ENCODE measurements at regions not wholly inside any gene's neighbourhood (a gene's known extent, or its start where the extent isn't known, plus 50 kb on each side); places are given as distances from the start of the nearest gene placed in this dataset.
"Not testable (repeated sequence)": the region's sequence is repeated elsewhere in the genome, so short reads cannot be mapped to it uniquely, and the experiment has no call there.

DNA sequence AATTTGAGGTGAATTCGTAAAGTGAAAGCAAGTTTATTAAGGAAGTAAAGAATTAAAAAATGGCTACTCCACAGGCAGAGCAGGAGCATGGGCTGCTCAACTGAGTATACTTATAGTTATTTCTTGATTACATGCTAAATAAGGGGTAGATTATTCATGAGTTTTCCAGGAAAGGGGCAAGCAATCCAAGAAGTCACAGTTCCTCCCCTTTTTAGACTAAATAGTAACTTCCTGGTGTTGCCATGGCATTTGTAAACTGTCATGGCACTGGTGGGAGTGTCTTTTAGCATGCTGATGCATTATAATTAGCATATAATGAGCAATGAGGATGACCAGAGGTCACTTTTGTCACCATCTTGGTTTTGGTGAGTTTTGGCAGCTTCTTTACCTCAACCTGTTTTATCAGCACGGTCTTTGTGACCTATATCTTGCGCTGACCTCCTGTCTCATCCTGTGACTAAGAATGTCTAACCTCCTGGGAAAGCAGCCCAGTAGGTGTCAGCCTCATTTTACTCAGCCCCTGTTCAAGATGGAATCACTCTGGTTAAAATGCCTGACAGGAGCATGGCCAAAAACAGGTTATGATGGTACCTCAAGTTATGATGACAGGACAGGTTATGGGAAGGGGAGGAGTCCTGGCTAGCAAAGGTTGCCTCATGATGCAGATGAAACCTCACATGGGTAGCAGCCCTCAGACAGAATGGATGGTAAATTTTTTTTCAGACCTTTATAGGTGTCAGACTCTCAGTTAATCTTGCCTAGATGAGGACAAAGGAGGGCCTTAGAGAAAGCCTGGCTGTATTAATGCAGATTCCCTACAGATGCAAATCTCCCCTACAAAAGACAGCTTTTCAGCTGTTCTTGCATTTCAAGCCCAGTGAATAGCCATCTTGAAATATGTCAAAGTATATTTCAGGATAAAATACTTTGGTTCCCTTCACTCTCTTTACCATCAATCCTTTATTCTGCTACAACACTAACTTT lies 49.7 kb downstream of the SIPA1L2 start:
- no peak for DNase-seq (ENCODE audit: low spot score)

DNA sequence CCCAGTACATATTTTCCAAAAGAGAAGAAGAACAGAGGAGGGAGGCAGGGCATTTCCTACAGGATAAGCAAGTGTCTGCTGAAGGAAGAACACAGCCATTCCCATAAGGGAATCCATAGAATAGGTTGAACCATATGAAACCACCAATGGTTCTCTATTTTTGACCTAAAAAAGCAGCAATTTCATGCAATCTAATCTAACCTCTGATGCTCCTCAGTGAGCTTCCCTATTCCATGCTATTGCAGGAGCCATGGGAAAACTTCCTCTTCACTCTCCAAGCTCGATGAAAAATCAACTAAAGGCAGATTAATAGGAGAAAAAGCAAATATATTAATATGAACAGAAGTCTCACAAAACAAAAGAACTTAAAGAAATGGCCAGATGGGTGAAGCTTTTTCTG lies 50.5 kb downstream of the SIPA1L2 start:
- DNase-seq (ENCODE audit: low spot score), result no peak

DNA sequence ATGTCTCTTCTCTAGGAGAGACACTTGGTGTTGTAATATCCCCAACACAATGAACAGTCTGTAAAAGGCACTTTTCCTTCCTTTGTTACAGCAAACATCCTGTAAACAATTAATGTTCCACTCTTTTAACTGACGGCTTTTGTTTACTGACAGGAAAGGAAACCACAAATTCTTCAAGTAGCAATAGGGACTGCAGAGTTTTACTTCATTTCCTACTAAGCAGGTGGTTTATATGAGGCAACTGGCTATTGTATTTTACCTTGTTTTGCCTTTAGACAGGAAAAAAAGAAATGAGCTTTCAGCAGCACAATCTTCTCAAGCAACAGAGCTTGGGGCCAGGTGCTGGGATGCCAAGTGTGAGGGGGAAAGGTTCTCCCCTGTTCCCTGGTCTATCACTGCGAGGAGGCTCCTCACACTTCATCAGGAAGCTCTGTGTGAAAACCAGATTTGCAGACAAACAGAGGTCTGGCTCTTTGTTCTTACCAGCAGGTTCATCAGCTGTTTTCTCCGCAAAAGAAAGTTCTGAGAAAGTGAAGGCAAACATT lies 51.2 kb downstream of the SIPA1L2 start:
- DNase-seq (ENCODE audit: low spot score), result no peak

DNA sequence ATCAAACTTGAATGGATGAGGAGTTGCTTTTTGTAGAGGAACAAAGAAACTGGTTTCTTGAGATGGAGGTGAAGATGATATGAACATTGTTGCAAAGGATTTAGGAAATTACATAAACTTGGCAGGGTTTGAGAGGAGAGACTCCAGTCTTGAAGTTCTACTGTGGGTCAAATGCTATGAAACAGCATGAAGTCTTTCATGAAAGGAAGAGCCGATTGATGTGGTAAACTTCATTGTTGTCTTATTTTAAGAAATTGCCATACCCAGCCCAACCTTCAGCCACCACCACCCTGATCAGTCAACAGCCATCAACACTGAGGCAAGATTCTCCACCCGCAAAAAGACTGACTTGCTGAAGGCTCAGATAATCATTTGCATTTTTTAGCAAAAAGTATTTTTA lies 52.2 kb downstream of the SIPA1L2 start:
- DNase-seq (ENCODE audit: low spot score), result no peak

DNA sequence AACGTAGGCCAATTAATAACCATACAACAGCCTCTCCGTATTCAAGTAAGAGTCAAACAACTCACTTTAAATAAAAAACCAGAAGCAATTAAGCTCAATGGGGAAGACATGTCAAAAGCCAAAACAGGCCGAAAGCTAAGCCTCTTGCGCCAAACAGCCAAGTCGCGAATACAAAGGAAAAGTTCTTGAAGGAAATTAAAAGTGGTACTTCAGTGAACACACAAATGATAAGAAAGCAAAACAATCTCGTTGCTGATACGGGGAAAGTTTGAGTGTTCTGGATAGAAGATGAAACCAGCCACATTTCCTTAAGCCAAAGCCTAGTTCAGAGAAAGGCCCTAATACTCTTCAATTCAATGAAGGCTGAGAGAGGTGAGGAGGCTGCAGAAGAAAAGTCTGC lies 53.4 kb downstream of the SIPA1L2 start:
- DNase-seq (ENCODE audit: low spot score), result no peak

DNA sequence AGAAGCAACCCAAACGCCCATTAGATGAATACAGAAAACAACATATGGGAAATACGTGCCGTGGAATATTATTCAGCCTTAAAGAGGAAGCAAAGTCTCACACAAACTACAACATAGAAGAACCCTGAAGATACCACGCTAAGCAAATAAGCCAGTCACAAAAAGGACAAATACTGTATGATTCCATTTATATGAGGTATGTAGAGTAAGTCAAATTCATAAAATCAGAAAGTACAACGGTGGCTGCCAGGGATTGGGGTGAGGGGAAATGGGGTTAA lies 54.2 kb downstream of the SIPA1L2 start:
- DNase-seq (ENCODE audit: low spot score), result no peak

DNA sequence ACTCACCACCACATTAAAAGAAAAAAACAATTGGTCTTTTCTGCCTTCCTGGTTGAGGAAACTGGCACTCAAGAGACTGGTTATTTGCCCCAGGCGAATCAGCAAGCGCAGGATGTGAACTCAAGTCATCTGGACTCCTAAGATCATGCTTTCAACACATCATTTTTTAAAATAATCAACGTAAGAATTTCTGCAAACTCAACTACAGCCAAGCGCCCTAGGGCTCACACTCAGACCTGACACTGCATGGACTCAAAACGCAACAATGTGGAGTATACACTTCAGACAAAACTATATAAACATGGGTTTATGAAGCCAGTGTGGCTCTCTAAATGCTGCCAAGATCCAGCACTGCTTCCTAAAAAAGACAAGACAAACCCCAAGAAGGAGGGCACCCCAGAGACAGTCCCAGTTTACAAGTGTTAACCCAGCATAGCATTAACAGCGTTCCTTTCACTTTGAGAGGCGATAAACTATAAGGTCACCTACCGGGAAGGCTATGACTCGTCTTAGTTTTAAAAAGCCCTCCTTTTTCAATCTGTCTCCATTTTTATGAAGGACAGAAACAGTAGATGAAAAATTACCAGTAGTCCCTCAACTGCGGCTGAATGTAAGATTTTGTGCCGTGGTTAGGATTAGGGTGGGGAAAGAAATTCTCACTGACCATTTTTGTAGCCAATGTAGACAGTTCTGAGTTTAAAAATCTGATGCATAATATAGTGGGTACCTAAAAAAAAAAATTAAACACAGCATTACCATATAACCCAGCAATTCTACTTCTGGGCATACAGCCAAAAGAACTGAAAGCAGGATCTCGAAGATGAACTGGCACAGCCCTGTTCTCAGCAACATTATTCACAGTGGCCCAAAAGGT lies 54.8 kb downstream of the SIPA1L2 start:
- DNase-seq (ENCODE audit: low spot score), result no peak

DNA sequence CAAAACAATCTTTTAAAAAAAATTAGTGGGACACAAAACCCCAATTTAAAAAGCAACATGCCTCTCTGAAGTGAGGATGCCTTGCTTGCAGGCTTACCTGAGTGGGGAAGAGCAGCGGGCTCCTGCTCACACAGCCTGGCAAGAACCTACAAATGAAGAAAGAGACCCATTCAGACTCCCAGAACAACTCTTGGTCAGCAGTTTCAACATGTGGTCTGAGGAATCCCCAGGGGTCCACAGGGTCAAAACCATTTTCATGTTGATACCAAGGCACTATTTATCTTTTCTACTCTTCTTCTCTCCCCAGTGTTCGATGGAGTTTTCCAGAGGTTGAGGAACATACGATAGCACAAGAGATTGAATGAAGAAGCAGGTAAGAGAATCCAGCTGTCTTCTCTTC lies 55.9 kb downstream of the SIPA1L2 start:
- DNase-seq (ENCODE audit: low spot score), result no peak

DNA sequence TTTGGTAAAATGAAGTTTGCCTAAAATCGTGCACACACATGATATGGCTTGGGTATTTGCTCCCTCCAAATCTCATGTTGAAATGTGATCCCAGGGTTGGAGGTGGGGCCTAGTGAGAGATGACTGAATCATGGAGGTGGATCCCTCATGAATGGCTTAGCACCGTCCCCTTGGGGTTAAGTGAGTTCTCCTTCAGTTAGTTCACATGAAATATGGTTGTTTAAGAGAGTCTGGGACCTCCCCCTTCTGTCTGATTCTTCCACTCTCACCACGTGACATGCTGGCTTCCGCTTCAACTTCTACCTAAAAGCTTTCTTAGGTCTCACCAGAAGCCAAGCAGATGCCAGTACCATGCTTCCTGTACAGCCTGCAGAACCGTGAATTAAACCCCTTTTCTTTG lies 58.4 kb downstream of the SIPA1L2 start:
- DNase-seq (ENCODE audit: low spot score), result no peak

DNA sequence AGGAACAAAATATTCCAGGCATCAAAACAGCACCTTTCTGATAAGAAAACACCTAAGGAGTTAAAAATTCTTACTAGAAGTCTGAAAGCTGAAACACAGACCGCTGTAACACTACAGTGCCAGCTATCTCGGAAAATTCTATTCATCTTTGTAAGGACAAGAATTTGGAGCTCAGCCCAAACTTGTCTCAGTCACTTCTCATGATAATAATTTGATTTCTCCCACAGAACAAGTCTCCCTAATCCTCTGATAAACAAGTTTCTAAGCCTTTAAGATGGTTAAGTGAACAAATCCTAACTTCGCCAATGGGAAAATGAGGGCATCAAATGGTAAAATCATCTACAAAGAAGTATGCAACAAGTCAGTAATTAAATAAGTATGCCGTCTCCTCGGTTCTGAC lies 59.9 kb downstream of the SIPA1L2 start:
- no peak for DNase-seq (ENCODE audit: low spot score)

DNA sequence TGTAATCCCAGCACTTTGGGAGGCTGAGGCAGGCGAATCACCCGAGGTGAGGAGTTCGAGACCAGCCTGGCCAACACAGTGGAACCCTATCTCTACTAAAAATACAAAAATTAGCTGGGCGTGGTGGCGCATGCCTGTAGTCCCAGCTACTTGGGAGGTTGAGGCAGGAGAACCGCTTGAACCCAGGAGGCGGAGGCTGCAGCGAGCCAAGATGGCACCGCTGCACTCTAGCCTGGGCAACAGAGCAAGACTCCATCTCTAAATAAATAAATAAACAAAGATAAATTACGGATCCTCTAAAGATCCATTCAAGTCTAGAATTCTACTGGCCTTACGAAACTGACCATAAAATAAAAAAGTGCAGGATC lies 60.4 kb downstream of the SIPA1L2 start:
- DNase-seq (ENCODE audit: low spot score), result not testable (repeated sequence)

DNA sequence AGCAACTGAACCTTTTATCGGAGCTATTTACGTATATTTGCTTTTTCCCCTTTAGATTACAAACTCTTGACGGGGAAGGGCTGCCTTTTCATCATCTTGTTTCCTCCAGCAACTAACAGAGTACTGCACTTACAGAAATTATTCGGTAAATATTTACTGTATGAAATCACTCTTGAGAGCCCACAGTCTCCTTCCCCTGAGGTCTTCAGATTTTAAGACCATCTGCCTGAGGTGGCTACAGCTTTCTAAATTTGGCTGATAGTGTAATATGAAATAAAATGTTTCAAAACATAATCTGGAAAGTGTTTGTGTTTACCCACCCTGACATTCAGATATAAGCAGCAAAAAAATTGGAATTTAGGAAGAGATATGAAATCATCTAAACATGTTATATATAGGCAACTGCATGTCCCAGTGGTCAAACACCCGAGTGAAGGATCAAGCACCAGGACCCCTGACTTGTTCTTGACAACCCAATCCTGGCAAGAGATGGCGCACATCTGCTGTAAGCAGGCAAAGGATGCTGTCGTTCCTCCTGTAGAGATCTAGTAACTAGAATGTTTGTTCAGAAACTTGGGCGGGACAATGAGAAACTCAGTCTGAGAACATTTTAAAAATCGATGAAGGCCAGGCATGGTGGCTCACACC lies 60.9 kb downstream of the SIPA1L2 start:
- no peak for DNase-seq (ENCODE audit: low spot score)

DNA sequence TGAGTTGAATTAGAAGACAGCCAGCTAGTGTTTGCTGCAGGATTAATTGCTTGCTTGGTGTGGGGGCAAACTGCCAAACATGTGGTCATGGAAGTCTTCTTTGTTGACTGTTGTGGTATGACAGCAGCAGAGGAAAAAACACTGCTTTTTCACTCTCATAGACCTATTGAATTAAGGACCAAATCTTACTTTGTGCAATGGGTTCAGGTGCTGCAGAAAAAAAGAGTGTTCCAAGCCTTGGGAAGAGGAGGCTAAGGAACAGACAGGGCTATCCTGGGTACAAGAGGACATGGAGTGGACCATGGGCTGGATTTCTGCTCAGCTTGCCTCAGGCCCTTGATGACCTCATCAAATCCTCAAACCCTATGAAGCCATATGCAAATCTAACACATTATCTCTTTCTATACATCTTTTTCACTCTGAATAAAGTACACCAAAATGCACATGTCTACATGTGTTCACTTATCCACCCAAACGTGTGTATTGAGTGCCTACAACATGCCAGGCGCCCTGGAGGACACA lies 61.5 kb downstream of the SIPA1L2 start:
- no peak for DNase-seq (ENCODE audit: low spot score)

DNA sequence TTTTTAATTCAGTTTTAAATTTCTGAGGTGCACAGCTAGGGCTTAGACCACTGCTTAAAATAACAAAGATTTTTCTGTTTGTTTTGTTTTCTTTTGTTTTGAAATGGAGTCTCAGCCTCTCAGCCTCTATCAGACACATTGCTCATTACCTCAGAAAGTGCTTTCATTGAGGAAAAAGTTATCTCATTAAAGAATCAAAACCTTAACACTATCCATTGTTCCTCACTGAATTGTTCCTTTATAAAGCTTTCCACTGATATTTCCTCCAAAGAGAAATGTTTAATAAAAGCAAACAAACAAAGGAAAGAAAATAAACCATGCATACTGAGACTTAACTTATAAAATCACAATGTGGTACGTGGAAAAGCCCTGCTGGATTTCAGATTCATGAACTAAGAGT lies 63.8 kb downstream of the SIPA1L2 start:
- no peak for DNase-seq (ENCODE audit: low spot score)

DNA sequence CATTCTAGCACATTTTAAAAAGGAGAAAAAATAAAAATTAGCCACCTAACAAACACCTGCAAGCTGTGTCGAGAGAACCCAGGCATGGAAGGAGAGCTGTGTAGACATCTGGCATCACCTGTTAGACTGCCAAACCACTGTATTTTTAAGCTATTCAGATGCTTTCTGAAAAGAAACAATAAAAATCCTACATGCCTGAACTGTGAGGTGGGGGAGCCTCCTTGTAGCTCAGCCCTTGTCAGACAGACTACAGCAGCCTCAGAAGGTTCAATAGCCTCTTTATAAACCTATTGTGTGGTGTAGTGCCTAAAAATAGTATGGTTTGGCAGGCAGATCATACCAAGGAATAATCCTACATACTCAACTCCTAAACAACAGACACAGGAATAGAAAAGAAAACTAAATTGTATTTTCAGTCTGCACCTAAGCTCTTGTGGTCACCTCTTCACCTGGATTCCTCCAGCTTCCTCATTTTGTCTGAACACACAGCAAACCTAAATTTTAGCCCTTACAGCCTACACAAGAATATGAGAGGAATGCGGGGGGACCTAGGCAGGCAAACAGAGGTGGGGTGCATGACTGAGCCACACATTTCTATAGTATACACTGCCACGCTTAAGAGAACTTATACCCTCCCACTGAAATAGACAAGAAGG lies 67.0 kb downstream of the SIPA1L2 start:
- no peak for DNase-seq (ENCODE audit: low spot score)

DNA sequence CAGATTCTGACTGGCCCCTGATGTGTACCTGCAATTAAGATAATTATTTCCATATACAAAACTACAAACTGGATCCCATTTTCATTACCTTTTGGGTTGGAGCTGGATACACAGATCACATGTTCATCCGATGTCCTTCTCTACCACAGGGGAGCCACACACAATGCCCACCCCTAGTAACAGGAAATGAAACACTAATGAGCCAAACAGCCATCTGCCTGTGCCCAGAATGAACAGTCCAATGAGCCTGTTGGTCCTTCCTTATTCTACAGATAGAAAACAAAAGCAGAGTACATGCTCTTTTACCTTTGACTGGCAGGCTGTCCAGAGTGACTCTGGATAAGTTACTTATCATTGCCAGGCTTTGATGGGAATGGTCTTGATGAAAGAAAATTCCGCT lies 68.6 kb downstream of the SIPA1L2 start:
- no peak for DNase-seq (ENCODE audit: low spot score)

DNA sequence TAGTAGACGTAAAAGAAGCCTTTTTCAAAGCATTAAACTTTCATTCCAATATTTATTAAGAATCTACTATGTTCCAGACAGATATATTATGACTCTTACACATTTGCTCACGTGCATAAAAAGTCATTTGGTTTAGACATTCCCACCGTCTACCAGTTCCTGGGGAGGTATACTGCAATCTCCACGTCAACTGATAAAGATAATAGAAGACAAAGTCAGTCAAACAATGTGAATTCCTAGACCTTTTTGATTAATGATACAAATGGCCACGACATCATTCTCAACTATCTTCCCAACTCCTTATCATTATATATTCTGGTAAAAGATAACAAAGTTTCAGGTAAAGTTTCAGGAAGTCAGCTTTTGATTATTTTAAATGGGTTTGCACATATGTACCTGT lies 69.0 kb downstream of the SIPA1L2 start:
- no peak for DNase-seq (ENCODE audit: low spot score)

DNA sequence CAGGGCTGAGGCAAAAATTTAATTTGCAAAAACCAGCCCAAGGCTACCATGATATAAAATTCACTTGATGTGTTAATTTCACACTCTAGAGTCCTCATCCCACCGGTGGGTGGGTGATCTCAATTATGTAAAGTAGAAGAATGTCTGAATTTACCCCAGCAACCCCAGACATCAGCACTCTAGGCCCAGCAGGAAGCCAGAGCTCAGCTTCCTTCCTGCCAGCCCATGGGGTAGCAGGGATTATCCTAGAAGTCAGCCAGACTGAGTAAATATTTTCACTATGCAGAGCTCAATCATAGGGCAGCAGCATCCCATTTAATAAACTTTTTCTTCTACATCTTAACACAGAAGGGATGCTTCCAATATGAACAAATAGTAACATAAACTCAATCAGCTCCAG lies 71.0 kb downstream of the SIPA1L2 start:
- DNase-seq (ENCODE audit: low spot score), result no peak

DNA sequence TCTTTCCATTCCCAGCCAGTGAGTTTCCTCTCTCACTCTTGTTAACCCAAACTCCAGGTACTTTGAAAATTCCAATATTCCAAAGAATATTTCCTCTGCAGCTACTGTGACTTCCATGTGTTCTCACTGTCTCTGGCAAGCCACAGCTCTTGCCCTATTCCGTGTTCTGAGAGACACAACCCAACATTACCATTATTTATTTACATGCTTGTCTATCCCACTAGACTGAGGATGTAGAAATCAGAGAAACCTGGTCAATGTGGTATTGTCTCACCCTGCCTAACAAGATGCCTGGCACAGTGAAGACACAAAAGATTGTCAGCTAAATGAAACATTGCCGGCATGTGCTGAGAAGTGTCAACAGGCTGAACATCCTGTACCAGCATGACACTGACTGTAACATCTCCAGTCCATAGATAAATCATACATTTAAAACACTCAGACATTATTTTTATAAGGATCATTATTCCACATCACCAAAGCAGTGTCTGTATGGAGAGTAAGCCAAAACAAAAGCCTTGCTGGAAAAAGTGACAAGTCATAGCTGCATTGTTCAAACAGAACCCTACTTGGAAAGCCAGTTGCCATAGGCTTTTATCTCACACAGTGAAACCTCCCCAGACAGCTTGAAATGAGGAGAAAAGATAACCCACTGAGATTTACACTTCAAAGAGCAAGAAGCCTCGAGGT lies 72.3 kb downstream of the SIPA1L2 start:
- DNase-seq (ENCODE audit: low spot score), result no peak

DNA sequence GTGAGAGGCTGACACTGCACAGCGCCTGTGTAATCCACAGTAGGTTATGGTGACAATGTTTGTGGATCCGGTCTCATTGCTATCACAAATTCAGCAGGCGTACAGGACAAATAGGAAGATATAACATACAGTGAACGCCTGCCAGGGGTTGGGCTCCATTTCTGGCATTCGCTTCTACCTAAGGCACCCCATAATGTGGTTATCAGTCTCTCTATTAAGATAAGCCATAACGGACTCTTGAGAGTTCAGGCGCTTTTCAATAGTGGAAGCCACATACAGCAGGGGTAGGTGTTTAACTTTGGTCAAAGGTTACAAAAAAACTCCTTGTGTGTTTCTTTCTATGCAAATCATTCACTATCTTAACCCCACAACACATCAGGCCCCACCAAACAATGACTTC lies 72.8 kb downstream of the SIPA1L2 start:
- no peak for DNase-seq (ENCODE audit: low spot score)

DNA sequence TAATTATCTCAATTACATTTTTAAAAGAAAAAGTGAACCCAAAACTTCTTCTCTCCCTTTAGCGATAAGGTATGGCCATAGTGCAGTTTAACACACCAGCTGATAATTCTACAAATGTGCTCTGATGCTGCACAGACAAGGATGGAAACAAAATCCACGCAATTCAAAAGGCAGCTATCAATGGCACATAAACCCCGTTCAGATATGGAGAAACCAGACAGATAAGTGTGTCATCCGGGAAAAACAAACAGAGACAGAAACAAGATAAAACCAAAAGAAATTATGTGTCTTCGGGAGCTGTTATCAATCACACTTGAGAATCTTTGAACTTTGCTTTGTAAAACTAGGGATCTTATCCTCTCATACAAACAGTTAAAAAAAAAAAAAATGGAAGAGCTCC lies 73.6 kb downstream of the SIPA1L2 start:
- DNase-seq (ENCODE audit: low spot score), result no peak

Data from putamen (tissue), 1 donor.